ENCODE measurements at regions not wholly inside any gene's neighbourhood (a gene's known extent, or its start where the extent isn't known, plus 50 kb on each side); places are given as distances from the start of the nearest gene placed in this dataset.

DNA sequence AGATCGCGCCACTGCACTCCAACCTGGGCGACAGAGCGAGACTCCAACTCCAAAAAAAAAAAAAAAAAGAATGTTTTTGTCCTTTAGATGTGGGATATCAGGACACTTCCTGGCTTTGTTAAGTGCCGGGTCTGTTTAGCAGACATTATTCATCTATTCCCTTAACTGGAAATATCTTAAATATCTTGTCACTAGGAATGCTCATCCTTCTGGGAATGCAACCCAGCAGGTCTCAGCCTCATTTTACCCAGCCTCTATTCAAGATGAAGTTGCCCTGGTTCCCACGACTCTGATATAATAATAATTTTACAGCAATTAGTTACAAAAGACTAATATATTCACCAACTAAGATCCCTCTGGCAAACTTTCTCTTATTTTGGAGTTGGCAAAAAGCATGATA lies 260.9 kb upstream of the SLITRK3 start:
- in situ Hi-C loops (cut with MboI; ENCODE audit: low pct_unique_long_range_greater_than_20kb, low sequenced_read_pairs, unreplicated experiment) = no loop called here
- TF ChIP-seq CTCF (IDR thresholded peaks at IDR 0.05; ENCODE audit: extremely low read depth, insufficient read depth, missing control alignments) = no peak
- DNase-seq (ENCODE audit: low spot score) = no peak

GRCh38 chr3:165455793-165456192 lies 259.6 kb upstream of the SLITRK3 start:
- in situ Hi-C loops (cut with MboI; ENCODE audit: low pct_unique_long_range_greater_than_20kb, low sequenced_read_pairs, unreplicated experiment) = no loop called here
- TF ChIP-seq CTCF (IDR thresholded peaks at IDR 0.05; ENCODE audit: extremely low read depth, insufficient read depth, missing control alignments) = no peak
- DNase-seq (ENCODE audit: low spot score) = no peak

DNA sequence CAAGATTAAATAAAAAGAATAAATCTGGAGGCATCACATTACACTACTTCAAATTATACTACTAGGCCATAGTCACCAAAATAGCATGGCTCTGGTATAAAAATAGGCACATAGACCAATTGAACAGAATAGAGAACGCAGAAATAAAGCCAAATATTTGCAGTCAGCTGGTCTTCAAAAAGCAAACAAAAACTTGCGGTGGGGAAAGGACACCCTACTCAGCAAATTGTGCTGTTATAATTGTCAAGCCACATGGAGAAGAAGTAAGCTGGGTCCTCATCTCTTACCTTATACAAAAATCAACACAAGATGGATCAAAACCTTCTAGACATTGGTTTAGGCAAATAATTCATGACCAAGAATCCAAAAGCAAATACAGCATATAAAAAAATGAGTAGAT lies 259.2 kb upstream of the SLITRK3 start:
- no peak for TF ChIP-seq CTCF (IDR thresholded peaks at IDR 0.05; ENCODE audit: extremely low read depth, insufficient read depth, missing control alignments)
- in situ Hi-C loops (cut with MboI; ENCODE audit: low pct_unique_long_range_greater_than_20kb, low sequenced_read_pairs, unreplicated experiment) = no loop called here
- no peak for DNase-seq (ENCODE audit: low spot score)

DNA sequence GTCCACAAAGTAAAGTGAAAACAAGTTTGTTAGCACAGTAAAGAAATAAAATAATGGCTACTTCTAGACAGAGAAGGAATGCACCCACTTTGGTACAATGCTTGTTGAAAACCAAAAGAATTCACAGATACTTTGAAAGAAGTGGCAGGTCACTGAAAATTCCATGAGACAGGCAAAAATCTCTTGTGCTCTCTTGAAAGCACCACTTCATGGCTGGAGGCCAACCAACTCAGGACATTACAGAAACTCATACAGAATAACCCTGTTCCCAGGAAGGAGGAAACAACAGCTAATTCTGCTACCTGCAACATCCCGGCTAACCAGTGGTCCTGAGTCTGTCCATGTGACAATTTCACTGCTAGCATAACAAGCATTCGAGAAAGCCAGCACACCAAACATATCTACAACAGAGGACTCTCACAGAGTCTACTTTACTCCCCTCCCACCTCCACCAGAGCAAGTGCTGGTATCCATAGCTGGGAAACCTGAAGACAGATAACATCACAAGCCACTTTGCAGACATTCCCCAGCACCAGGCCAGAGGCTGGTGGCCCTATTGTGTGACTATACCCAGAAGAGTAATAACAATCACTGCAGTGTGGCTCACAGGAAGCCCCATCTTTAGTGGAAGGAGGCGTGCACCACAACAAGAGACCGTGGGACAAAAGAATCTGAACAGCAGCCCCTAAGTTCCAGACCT lies 255.3 kb upstream of the SLITRK3 start:
- no peak for DNase-seq (ENCODE audit: low spot score)
- in situ Hi-C loops (cut with MboI; ENCODE audit: low pct_unique_long_range_greater_than_20kb, low sequenced_read_pairs, unreplicated experiment) = no loop called here
- no peak for TF ChIP-seq CTCF (IDR thresholded peaks at IDR 0.05; ENCODE audit: extremely low read depth, insufficient read depth, missing control alignments)

DNA sequence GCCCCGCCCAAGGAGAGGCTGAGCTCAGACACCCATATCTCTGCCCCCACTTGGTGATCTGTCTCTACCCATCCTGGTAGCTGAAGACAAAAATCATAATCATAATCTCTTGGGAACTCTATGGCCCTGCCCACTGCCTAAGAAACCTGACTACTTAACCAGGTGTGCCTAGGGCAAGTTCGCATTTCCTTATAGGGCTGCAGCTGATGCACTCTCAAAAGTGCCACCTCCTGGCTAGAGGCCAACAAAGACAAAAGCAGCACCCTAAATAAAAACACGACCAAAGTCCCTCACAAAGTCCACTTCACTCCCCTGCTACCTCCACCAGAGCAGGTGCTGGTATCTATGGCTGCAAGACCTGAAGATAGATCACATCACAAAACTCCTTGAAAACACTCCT lies 250.4 kb upstream of the SLITRK3 start:
- no peak for TF ChIP-seq CTCF (IDR thresholded peaks at IDR 0.05; ENCODE audit: extremely low read depth, insufficient read depth, missing control alignments)
- no peak for DNase-seq (ENCODE audit: low spot score)
- in situ Hi-C loops (cut with MboI; ENCODE audit: low pct_unique_long_range_greater_than_20kb, low sequenced_read_pairs, unreplicated experiment) = no loop called here

DNA sequence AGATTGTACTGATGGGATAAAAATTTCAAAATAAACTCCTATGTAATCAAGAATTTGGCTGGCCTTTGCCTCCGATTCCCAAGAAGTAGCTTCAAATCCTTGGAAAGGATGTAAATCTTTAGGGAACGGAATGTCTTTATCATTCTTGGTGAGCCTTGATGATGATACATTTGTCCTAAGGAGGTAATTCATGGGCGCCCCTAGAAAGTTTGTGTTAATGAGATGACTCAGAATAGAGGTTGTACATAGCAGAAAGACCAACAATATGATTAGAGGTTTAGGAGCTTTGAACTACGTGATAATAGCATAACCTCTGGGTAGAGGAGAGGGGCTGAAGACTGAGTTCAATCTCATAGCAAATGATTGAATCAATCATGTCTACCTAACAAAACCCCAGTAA lies 248.6 kb upstream of the SLITRK3 start:
- in situ Hi-C loops (cut with MboI; ENCODE audit: low pct_unique_long_range_greater_than_20kb, low sequenced_read_pairs, unreplicated experiment) = no loop called here
- no peak for TF ChIP-seq CTCF (IDR thresholded peaks at IDR 0.05; ENCODE audit: extremely low read depth, insufficient read depth, missing control alignments)
- no peak for DNase-seq (ENCODE audit: low spot score)

Data from GM13977 (cell line).